ENCODE measurements at regions not wholly inside any gene's neighbourhood (a gene's known extent, or its start where the extent isn't known, plus 50 kb on each side); places are given as distances from the start of the nearest gene placed in this dataset.

- Histone ChIP-seq H4K91ac (replicated peaks; ENCODE audit: insufficient read length, low read length) (no peak overlapping the region), H4K5ac (ENCODE audit: insufficient read length, low read depth, low read length) (no peak overlapping the region), H2BK5ac (ENCODE audit: low read depth, low read length) (no peak overlapping the region), H3K18ac (ENCODE audit: extremely low read depth, low read length) (no peak overlapping the region), H3K4me1 (replicated peaks in 1 of 4; ENCODE audit: control insufficient read depth in 3 of 4, insufficient read depth in 4 of 4, low read length in 3 of 4) (no peaks in the 10 kb centered on the region), H3K14ac (ENCODE audit: insufficient read length) (no peak overlapping the region), H2BK120ac (replicated peaks; ENCODE audit: low read depth, low read length) (no peak overlapping the region), H3K36me3 (ENCODE audit: control insufficient read depth in 2 of 4, insufficient read depth in 4 of 4, low read length in 3 of 4) (no peaks in the 10 kb centered on the region), H3K4me2 (ENCODE audit: insufficient read depth in 1 of 2, low read depth in 2 of 2, low read length in 2 of 2) (no peak overlapping the region), H3K9me3 (ENCODE audit: insufficient read depth in 2 of 2, low read depth in 1 of 2, low read length in 1 of 2) (no peaks in the 10 kb centered on the region), H2BK20ac (ENCODE audit: low read length) (no peak overlapping the region), H3K79me1 (ENCODE audit: low read depth, low read length) (no peaks in the 10 kb centered on the region), H2BK15ac (ENCODE audit: low read length) (no peak overlapping the region), H3K9ac (replicated peaks in 1 of 4; ENCODE audit: extremely low read depth in 1 of 4, low read depth in 3 of 4, low read length in 3 of 4) (no peak overlapping the region), H3K4ac (replicated peaks; ENCODE audit: insufficient read length, low read depth, low read length) (no peak overlapping the region), H3K23me2 (ENCODE audit: low read depth, low read length) (no peaks in the 10 kb centered on the region), H3K27me3 (replicated peaks in 1 of 4; ENCODE audit: control insufficient read depth in 3 of 4, extremely low read depth in 1 of 4, insufficient read depth in 3 of 4, low read length in 3 of 4) (no peaks in the 10 kb centered on the region), H3K56ac (replicated peaks; ENCODE audit: insufficient read length, low read depth, low read length) (no peak overlapping the region), H2BK12ac (ENCODE audit: low read depth, low read length) (no peak overlapping the region), H3K79me2 (ENCODE audit: control insufficient read depth in 1 of 2, insufficient read depth in 2 of 2, low read length in 2 of 2) (no peaks in the 10 kb centered on the region), H3K4me3 (ENCODE audit: extremely low read depth in 1 of 4, insufficient read depth in 2 of 4, low read depth in 3 of 4, low read length in 4 of 4) (no peak overlapping the region), H4K20me1 (replicated peaks in 1 of 2; ENCODE audit: control insufficient read depth in 1 of 2, insufficient read depth in 2 of 2, low read length in 2 of 2) (no peaks in the 10 kb centered on the region), H4K8ac (ENCODE audit: extremely low read depth, insufficient read depth, low read length) (no peak overlapping the region), H3K27ac (ENCODE audit: low read depth, low read length) (no peak overlapping the region), H3K23ac (ENCODE audit: insufficient read length) (no peak overlapping the region), H2AK5ac (ENCODE audit: low read depth, low read length) (no peak overlapping the region), H2AFZ (ENCODE audit: low read length) (no peak overlapping the region; the same call in 1 of the 2 replicates)
- CTCF ChIA-PET (ENCODE audit: partially characterized antibody), result no interaction called here
- FAIRE-seq (no peak), DNase-seq (ENCODE audit: low read depth in 1 of 2, low spot score in 2 of 2) (no peak)
- TF ChIP-seq SP4 (IDR thresholded peaks at IDR 0.05; ENCODE audit: low read length) (no peak), SUZ12 (IDR thresholded peaks at IDR 0.05; ENCODE audit: low read length) (no peak), CREB1 (IDR thresholded peaks at IDR 0.05) (no peak), PHF8 (conservative IDR thresholded peaks at IDR 0.05; ENCODE audit: low read depth, low read length) (no peak), POLR2AphosphoS5 (IDR thresholded peaks at IDR 0.05; ENCODE audit: low read depth, low read length) (no peak), SRF (IDR thresholded peaks at IDR 0.05; ENCODE audit: low read depth, low read length) (no peak), BACH1 (IDR thresholded peaks at IDR 0.05; ENCODE audit: low read length) (no peak), KDM5A (IDR thresholded peaks at IDR 0.05; ENCODE audit: low read length) (no peak), CHD2 (IDR thresholded peaks at IDR 0.05; ENCODE audit: low read length) (no peak), ATF2 (IDR thresholded peaks at IDR 0.05; ENCODE audit: low read length) (no peak)
- TF ChIP-seq, protein P1, sequence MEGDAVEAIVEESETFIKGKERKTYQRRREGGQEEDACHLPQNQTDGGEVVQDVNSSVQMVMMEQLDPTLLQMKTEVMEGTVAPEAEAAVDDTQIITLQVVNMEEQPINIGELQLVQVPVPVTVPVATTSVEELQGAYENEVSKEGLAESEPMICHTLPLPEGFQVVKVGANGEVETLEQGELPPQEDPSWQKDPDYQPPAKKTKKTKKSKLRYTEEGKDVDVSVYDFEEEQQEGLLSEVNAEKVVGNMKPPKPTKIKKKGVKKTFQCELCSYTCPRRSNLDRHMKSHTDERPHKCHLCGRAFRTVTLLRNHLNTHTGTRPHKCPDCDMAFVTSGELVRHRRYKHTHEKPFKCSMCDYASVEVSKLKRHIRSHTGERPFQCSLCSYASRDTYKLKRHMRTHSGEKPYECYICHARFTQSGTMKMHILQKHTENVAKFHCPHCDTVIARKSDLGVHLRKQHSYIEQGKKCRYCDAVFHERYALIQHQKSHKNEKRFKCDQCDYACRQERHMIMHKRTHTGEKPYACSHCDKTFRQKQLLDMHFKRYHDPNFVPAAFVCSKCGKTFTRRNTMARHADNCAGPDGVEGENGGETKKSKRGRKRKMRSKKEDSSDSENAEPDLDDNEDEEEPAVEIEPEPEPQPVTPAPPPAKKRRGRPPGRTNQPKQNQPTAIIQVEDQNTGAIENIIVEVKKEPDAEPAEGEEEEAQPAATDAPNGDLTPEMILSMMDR (IDR thresholded peaks at IDR 0.05; ENCODE audit: control extremely low read depth in 1 of 3, insufficient read depth in 1 of 3, low read depth in 1 of 3, low read length in 3 of 3), result no peak
- 90% methylated on average over 4 of the region's 4 CpGs; no CpG with 5 or more reads in 1 of the 2 experiments for WGBS, 2 experiments (ENCODE audit: extremely low coverage in 1 of 2, insufficient coverage in 1 of 2, insufficient read length in 1 of 2, insufficient replicate concordance in 2 of 2, low coverage in 1 of 2, low lambda C conversion rate in 2 of 2, missing lambda C conversion rate in 1 of 2)
- POLR2A ChIA-PET (ENCODE audit: partially characterized antibody), result no interaction called here
Measured at GRCh38 chr21:22224261-22224660, 1226.1 kb downstream of the NCAM2 start.

Measured in H1 (cell line).